WTC11 (cell line): ENCODE measurements at regions not wholly inside any gene's neighbourhood (a gene's known extent, or its start where the extent isn't known, plus 50 kb on each side); places are given as distances from the start of the nearest gene placed in this dataset.

Experiments
- ATAC-seq: fragments of 200-7000 bp; cut with Tn5 transposase; 2 replicates; pipeline ENCODE4 v1.10.0; 2021; ENCODE audit warnings: mild to moderate bottlenecking, moderate library complexity
- CTCF ChIA-PET: fragments of 300-600 bp; sonication (Branson Sonifier 250); formaldehyde crosslinking; loops from one replicate; lab custom pipeline; 2021; ENCODE audit warnings: antibody characterized with exemption; lab: Charles Lee
- POLR2A ChIA-PET: fragments of 350-600 bp; sonication (Branson Sonifier 250); formaldehyde crosslinking; loops from one replicate; lab custom pipeline; 2021; ENCODE audit warnings: antibody characterized with exemption; lab: Charles Lee
- DNase-seq: peaks from one replicate; pipeline ENCODE4 v3.0.0; 2021; ENCODE audit warnings: low spot score
- H3K27ac Mint-ChIP-seq: 2 replicates; pipeline ENCODE4 v1.8.0; 2021; ENCODE audit warnings: mixed read lengths
- H3K27me3 Mint-ChIP-seq: 2 replicates; pipeline ENCODE4 v1.8.0; 2021; ENCODE audit warnings: low read depth, mild to moderate bottlenecking, moderate library complexity, mixed read lengths
- H3K36me3 Mint-ChIP-seq: 2 replicates; pipeline ENCODE4 v1.8.0; 2021; ENCODE audit warnings: mixed read lengths
- H3K4me1 Mint-ChIP-seq: 2 replicates; pipeline ENCODE4 v1.8.0; 2022; ENCODE audit warnings: mixed read lengths
- H3K4me3 Mint-ChIP-seq: 2 replicates; pipeline ENCODE4 v1.8.0; 2021; ENCODE audit warnings: mild to moderate bottlenecking, moderate library complexity, mixed read lengths
- H3K9me3 Mint-ChIP-seq: 2 replicates; pipeline ENCODE4 v1.8.0; 2021; ENCODE audit warnings: mixed read lengths
- AR ChIP-seq: fragments of 250-450 bp; sonication (Bioruptor Pico); IDR thresholded peaks from 2 replicates; pipeline ENCODE4 v1.9.0; 2021; ENCODE audit warnings: mild to moderate bottlenecking
- ATF1 ChIP-seq: sonication (generic); formaldehyde crosslinking; IDR thresholded peaks from 2 replicates; pipeline ENCODE4 v1.8.1; 2023; ENCODE audit warnings: mild to moderate bottlenecking, moderate library complexity, missing genetic modification reagents
- CBFB ChIP-seq: sonication (generic); formaldehyde crosslinking; IDR thresholded peaks from 2 replicates; pipeline ENCODE4 v1.8.1; 2022; ENCODE audit warnings: mild to moderate bottlenecking, low read depth, missing genetic modification reagents
- CREM ChIP-seq: sonication (generic); formaldehyde crosslinking; IDR thresholded peaks from 2 replicates; pipeline ENCODE4 v1.8.1; 2022; ENCODE audit warnings: mild to moderate bottlenecking, missing genetic modification reagents, moderate library complexity
- ELF4 ChIP-seq: sonication (generic); formaldehyde crosslinking; IDR thresholded peaks from 2 replicates; pipeline ENCODE4 v1.8.1; 2022; ENCODE audit warnings: low read depth, mild to moderate bottlenecking, moderate library complexity, missing genetic modification reagents
- ESRRA ChIP-seq: sonication (generic); formaldehyde crosslinking; IDR thresholded peaks from 2 replicates; pipeline ENCODE4 v1.8.1; 2022; ENCODE audit warnings: mild to moderate bottlenecking, missing genetic modification reagents, borderline replicate concordance
- FOXJ3 ChIP-seq: sonication (generic); formaldehyde crosslinking; IDR thresholded peaks from 2 replicates; pipeline ENCODE4 v1.9.0; 2021; ENCODE audit warnings: missing genetic modification reagents, mild to moderate bottlenecking, borderline replicate concordance
- FOXP1 ChIP-seq: sonication (generic); formaldehyde crosslinking; IDR thresholded peaks from 2 replicates; pipeline ENCODE4 v1.8.0; 2022; ENCODE audit warnings: missing genetic modification reagents, mild to moderate bottlenecking, moderate library complexity, borderline replicate concordance
- FOXP4 ChIP-seq: sonication (generic); formaldehyde crosslinking; IDR thresholded peaks from 2 replicates; pipeline ENCODE4 v1.8.0; 2022; ENCODE audit warnings: mild to moderate bottlenecking, missing genetic modification reagents
- GABPB1 ChIP-seq: sonication (generic); formaldehyde crosslinking; IDR thresholded peaks from 2 replicates; pipeline ENCODE4 v1.8.1; 2023; ENCODE audit warnings: mild to moderate bottlenecking, missing genetic modification reagents
- HMGA2 ChIP-seq: fragments of 250-450 bp; sonication (Bioruptor Pico); IDR thresholded peaks from 2 replicates; pipeline ENCODE4 v1.4.0; 2021; ENCODE audit warnings: mild to moderate bottlenecking, moderate library complexity
- JAZF1 ChIP-seq: fragments of 250-450 bp; sonication (Bioruptor Pico); IDR thresholded peaks from 2 replicates; pipeline ENCODE4 v1.9.0; 2021; ENCODE audit warnings: moderate library complexity, mild to moderate bottlenecking, inconsistent platforms
- JUN ChIP-seq: sonication (generic); formaldehyde crosslinking; IDR thresholded peaks from 2 replicates; pipeline ENCODE4 v1.8.0; 2023; ENCODE audit warnings: mild to moderate bottlenecking, missing genetic modification reagents
- MXD4 ChIP-seq: fragments of 250-450 bp; sonication (Bioruptor Pico); IDR thresholded peaks from 2 replicates; pipeline ENCODE4 v1.8.0; 2021; ENCODE audit warnings: mild to moderate bottlenecking, moderate library complexity, borderline replicate concordance
- RORB ChIP-seq: fragments of 250-450 bp; sonication (Bioruptor Pico); IDR thresholded peaks from 2 replicates; pipeline ENCODE4 v1.9.0; 2021; ENCODE audit warnings: mild to moderate bottlenecking
- SMAD4 ChIP-seq: sonication (generic); formaldehyde crosslinking; IDR thresholded peaks from 2 replicates; pipeline ENCODE4 v1.8.0; 2022; ENCODE audit warnings: mild to moderate bottlenecking, missing genetic modification reagents
- SOX15 ChIP-seq: fragments of 250-450 bp; sonication (Bioruptor Pico); IDR thresholded peaks from 2 replicates; pipeline ENCODE4 v1.9.0; 2021; ENCODE audit warnings: mild to moderate bottlenecking
- TEAD1 ChIP-seq: sonication (generic); formaldehyde crosslinking; IDR thresholded peaks from 2 replicates; pipeline ENCODE4 v1.8.0; 2022; ENCODE audit warnings: mild to moderate bottlenecking, missing genetic modification reagents
- TEAD4 ChIP-seq: sonication (generic); formaldehyde crosslinking; IDR thresholded peaks from 2 replicates; pipeline ENCODE4 v1.8.0; 2022; ENCODE audit warnings: mild to moderate bottlenecking, missing genetic modification reagents
- TP53 ChIP-seq: sonication (generic); formaldehyde crosslinking; IDR thresholded peaks from 2 replicates; pipeline ENCODE4 v1.8.1; 2023; ENCODE audit warnings: mild to moderate bottlenecking, missing genetic modification reagents
- USF2 ChIP-seq: sonication (generic); formaldehyde crosslinking; IDR thresholded peaks from 2 replicates; pipeline ENCODE4 v1.8.1; 2023; ENCODE audit warnings: mild to moderate bottlenecking, missing genetic modification reagents, moderate library complexity
- ZBTB21 ChIP-seq: sonication (generic); formaldehyde crosslinking; IDR thresholded peaks from 2 replicates; pipeline ENCODE4 v1.8.1; 2023; ENCODE audit warnings: mild to moderate bottlenecking, missing genetic modification reagents, borderline replicate concordance
- ZMAT4 ChIP-seq: fragments of 250-450 bp; sonication (Bioruptor Pico); IDR thresholded peaks from 2 replicates; pipeline ENCODE4 v1.9.0; 2021; ENCODE audit warnings: mild to moderate bottlenecking
- ZNF121 ChIP-seq: sonication (generic); formaldehyde crosslinking; IDR thresholded peaks from 2 replicates; pipeline ENCODE4 v1.8.0; 2023; ENCODE audit warnings: missing genetic modification reagents
- ZNF219 ChIP-seq: sonication (generic); formaldehyde crosslinking; IDR thresholded peaks from 2 replicates; pipeline ENCODE4 v1.8.0; 2023; ENCODE audit warnings: missing genetic modification reagents, mild to moderate bottlenecking, borderline replicate concordance
- ZNF317 ChIP-seq: sonication (generic); formaldehyde crosslinking; IDR thresholded peaks from 2 replicates; pipeline ENCODE4 v1.8.1; 2023; ENCODE audit warnings: low read depth, mild to moderate bottlenecking, moderate library complexity, missing genetic modification reagents, borderline replicate concordance
- ZNF423 ChIP-seq: fragments of 250-450 bp; sonication (Bioruptor Pico); IDR thresholded peaks from 2 replicates; pipeline ENCODE4 v2.1.2; 2022; ENCODE audit warnings: mild to moderate bottlenecking, moderate library complexity

GRCh38 chr16:61596655-61597054 lies 439.6 kb downstream of the CDH8 start:
- Mint-ChIP-seq H3K4me3 (no peak overlapping the region), H3K36me3 (peaks cover 23% of the 10 kb centered on the region), H3K27me3 (no peaks in the 10 kb centered on the region), H3K27ac (no peak overlapping the region), H3K9me3 (peaks cover 40% of the 10 kb centered on the region), H3K4me1 (no peaks in the 10 kb centered on the region)
- no peak for TF ChIP-seq JUN
- TF ChIP-seq ZNF317: no peak
- TF ChIP-seq FOXP4 (CRISPR knock-in tag): no peak
- TF ChIP-seq ESRRA (CRISPR knock-in tag): no peak
- no peak for DNase-seq
- CTCF ChIA-PET: no interaction called here
- no peak for ATAC-seq
- POLR2A ChIA-PET: no interaction called here

- Mint-ChIP-seq H3K27ac (no peak overlapping the region), H3K27me3 (no peaks in the 10 kb centered on the region), H3K9me3 (peaks cover 40% of the 10 kb centered on the region), H3K36me3 (peaks cover 23% of the 10 kb centered on the region), H3K4me1 (no peaks in the 10 kb centered on the region), H3K4me3 (no peak overlapping the region)
- DNase-seq: no peak
- TF ChIP-seq JAZF1 (CRISPR knock-in tag) (no peak), GABPB1 (no peak), RORB (CRISPR knock-in tag) (no peak), CBFB (CRISPR knock-in tag) (no peak), TP53 (CRISPR knock-in tag) (no peak), USF2 (CRISPR knock-in tag) (no peak), ZNF219 (CRISPR knock-in tag) (no peak), FOXJ3 (CRISPR knock-in tag) (no peak), SOX15 (no peak), JUN (no peak), CREM (CRISPR knock-in tag) (no peak), TEAD1 (no peak), HMGA2 (CRISPR knock-in tag) (no peak), ELF4 (CRISPR knock-in tag) (no peak), AR (CRISPR knock-in tag) (no peak)
- ATAC-seq: no peak
- CTCF ChIA-PET: no interaction called here
- POLR2A ChIA-PET: no interaction called here
Observed at GRCh38 chr16:61595605-61596004, 440.6 kb downstream of the CDH8 start.

- Mint-ChIP-seq H3K4me1 (no peaks in the 10 kb centered on the region), H3K27ac (no peak overlapping the region), H3K36me3 (peaks cover 23% of the 10 kb centered on the region), H3K27me3 (no peaks in the 10 kb centered on the region), H3K9me3 (peaks cover 34% of the 10 kb centered on the region), H3K4me3 (no peak overlapping the region)
- POLR2A ChIA-PET: no interaction called here
- CTCF ChIA-PET: no interaction called here
- no peak for TF ChIP-seq TEAD4 (CRISPR knock-in tag)
- TF ChIP-seq ZMAT4 (CRISPR knock-in tag): no peak
- no peak for TF ChIP-seq AR (CRISPR knock-in tag)
- no peak for TF ChIP-seq ATF1 (CRISPR knock-in tag)
- TF ChIP-seq ZNF423 (CRISPR knock-in tag): no peak
- no peak for TF ChIP-seq CBFB (CRISPR knock-in tag)
- no peak for TF ChIP-seq ZBTB21
- no peak for TF ChIP-seq TP53 (CRISPR knock-in tag)
- no peak for TF ChIP-seq FOXP1 (CRISPR knock-in tag)
- no peak for TF ChIP-seq ZNF121 (CRISPR knock-in tag)
- no peak for TF ChIP-seq HMGA2 (CRISPR knock-in tag)
- no peak for TF ChIP-seq SMAD4 (CRISPR knock-in tag)
- no peak for TF ChIP-seq MXD4 (CRISPR knock-in tag)
- ATAC-seq (no peak), DNase-seq (no peak)
Observed at GRCh38 chr16:61590577-61590976, 445.7 kb downstream of the CDH8 start.
